ENCODE measurements at regions not wholly inside any gene's neighbourhood (a gene's known extent, or its start where the extent isn't known, plus 50 kb on each side); places are given as distances from the start of the nearest gene placed in this dataset.

- TF ChIP-seq CTCF (IDR thresholded peaks at IDR 0.05; ENCODE audit: unreplicated experiment in 3 of 3) = no peak
- Mint-ChIP-seq H3K27me3 (ENCODE audit: low read depth) (no peaks in the 10 kb centered on the region), H3K4me1 (no peaks in the 10 kb centered on the region), H3K9me3 (peaks cover 7% of the 10 kb centered on the region), H3K36me3 (ENCODE audit: low read depth) (peaks cover 3% of the 10 kb centered on the region), H3K27ac (peak overlapping the region; percentile 45 to 87 (median 83)), H3K4me3 (no peak overlapping the region)
Observed at GRCh38 chr3:106552351-106553043, 683.7 kb upstream of the CBLB start.

GRCh38 chr3:106560451-106560966, 691.7 kb upstream of the CBLB start:
- Mint-ChIP-seq H3K27ac (no peak overlapping the region), H3K27me3 (ENCODE audit: low read depth) (no peaks in the 10 kb centered on the region), H3K4me3 (no peak overlapping the region), H3K9me3 (no peaks in the 10 kb centered on the region), H3K36me3 (ENCODE audit: low read depth) (no peaks in the 10 kb centered on the region), H3K4me1 (no peaks in the 10 kb centered on the region)
- TF ChIP-seq CTCF (IDR thresholded peaks at IDR 0.05; ENCODE audit: unreplicated experiment in 3 of 3) = no peak

- no peaks in the 10 kb centered on the region for H3K4me1 Mint-ChIP-seq
- TF ChIP-seq CTCF (IDR thresholded peaks at IDR 0.05; ENCODE audit: unreplicated experiment in 3 of 3) = no peak
- no peaks in the 10 kb centered on the region for H3K27me3 Mint-ChIP-seq (ENCODE audit: low read depth)
- H3K9me3 Mint-ChIP-seq = no peaks in the 10 kb centered on the region
- no peaks in the 10 kb centered on the region for H3K36me3 Mint-ChIP-seq (ENCODE audit: low read depth)
- H3K4me3 Mint-ChIP-seq = no peak overlapping the region
- no peak overlapping the region for H3K27ac Mint-ChIP-seq
Observed at GRCh38 chr3:106566277-106566676, 697.5 kb upstream of the CBLB start.

- no peaks in the 10 kb centered on the region for H3K9me3 Mint-ChIP-seq
- H3K27ac Mint-ChIP-seq = no peak overlapping the region
- no peaks in the 10 kb centered on the region for H3K4me1 Mint-ChIP-seq
- no peaks in the 10 kb centered on the region for H3K36me3 Mint-ChIP-seq (ENCODE audit: low read depth)
- TF ChIP-seq CTCF (IDR thresholded peaks at IDR 0.05; ENCODE audit: unreplicated experiment in 3 of 3) = no peak
- no peaks in the 10 kb centered on the region for H3K27me3 Mint-ChIP-seq (ENCODE audit: low read depth)
- H3K4me3 Mint-ChIP-seq = no peak overlapping the region
Observed at GRCh38 chr3:106570426-106570825, 701.6 kb upstream of the CBLB start.

GRCh38 chr3:106573605-106574004, 704.8 kb upstream of the CBLB start:
- TF ChIP-seq CTCF (IDR thresholded peaks at IDR 0.05; ENCODE audit: unreplicated experiment in 3 of 3) = no peak
- Mint-ChIP-seq H3K4me1 (no peaks in the 10 kb centered on the region), H3K4me3 (no peak overlapping the region), H3K27me3 (ENCODE audit: low read depth) (no peaks in the 10 kb centered on the region), H3K36me3 (ENCODE audit: low read depth) (no peaks in the 10 kb centered on the region), H3K27ac (no peak overlapping the region), H3K9me3 (no peaks in the 10 kb centered on the region)

- Mint-ChIP-seq H3K36me3 (ENCODE audit: low read depth) (no peaks in the 10 kb centered on the region), H3K27me3 (ENCODE audit: low read depth) (no peaks in the 10 kb centered on the region), H3K4me3 (no peak overlapping the region), H3K9me3 (no peaks in the 10 kb centered on the region), H3K4me1 (no peaks in the 10 kb centered on the region), H3K27ac (peak overlapping the region in 1 of 3 experiments; percentile 59)
- TF ChIP-seq CTCF (IDR thresholded peaks at IDR 0.05; ENCODE audit: unreplicated experiment in 3 of 3) = no peak
Observed at GRCh38 chr3:106575029-106575428, 706.2 kb upstream of the CBLB start.
